ENCODE measurements at regions not wholly inside any gene's neighbourhood (a gene's known extent, or its start where the extent isn't known, plus 50 kb on each side); places are given as distances from the start of the nearest gene placed in this dataset.

- TF ChIP-seq CTCF (IDR thresholded peaks at IDR 0.05) (peak; percentile 56 to 91 (median 74)), POLR2A (IDR thresholded peaks at IDR 0.05) (no peak)
These were observed 161.3 kb upstream of the NPVF start for GRCh38 chr7:25389489-25390106.

All from adrenal gland (tissue), 5 donors.